IMR-90 (cell line): ENCODE measurements at regions not wholly inside any gene's neighbourhood (a gene's known extent, or its start where the extent isn't known, plus 50 kb on each side); places are given as distances from the start of the nearest gene placed in this dataset.

ENCODE experiments used
- ATAC-seq: fragments of 200-7000 bp; cut with Tn5 transposase; 2 replicates; pipeline ENCODE4 v1.9.1; 2020; ENCODE audit warnings: low read depth, mild to moderate bottlenecking, moderate library complexity
- BruUV-seq: library from RNA; stranded (reverse); fragments of 400-500 nt; replicated peaks from 2 replicates; lab custom pipeline; 2021; lab: Mats Ljungman, UMichigan
- CTCF ChIA-PET: fragments of 300-600 bp; formaldehyde crosslinking; extraction: SDS; loops from one replicate; lab custom pipeline; 2021; ENCODE audit warnings: antibody characterized with exemption; lab: Yijun Ruan, JAX
- POLR2A ChIA-PET: fragments of 300-600 bp; sonication (Branson Sonifier 250); formaldehyde crosslinking; loops from one replicate; lab custom pipeline; 2022; ENCODE audit warnings: antibody characterized with exemption; ENCODE audit not compliant: unreplicated experiment; lab: Charles Lee
- DNase-seq: peaks from one replicate; pipeline ENCODE4 v3.0.0; 2013
- H2AFZ ChIP-seq: replicated peaks from 2 replicates; pipeline ENCODE3; 2013; ENCODE audit warnings: low read length, mild to moderate bottlenecking; ENCODE audit not compliant: poor library complexity
- H2AK5ac ChIP-seq: 2 replicates; pipeline ENCODE4 v1.6.1; 2013; ENCODE audit warnings: low read depth, low read length, inconsistent platforms
- H2AK9ac ChIP-seq: replicated peaks from 2 replicates; pipeline ENCODE3; 2013; ENCODE audit warnings: mild to moderate bottlenecking, low read depth, low read length, moderate library complexity; ENCODE audit not compliant: poor library complexity
- H2BK120ac ChIP-seq: 2 replicates; pipeline ENCODE4 v1.6.1; 2013; ENCODE audit warnings: low read depth, low read length, inconsistent platforms
- H2BK15ac ChIP-seq: 3 replicates; pipeline ENCODE4 v1.6.1; 2013; ENCODE audit warnings: low read depth, low read length, inconsistent platforms
- H2BK20ac ChIP-seq: 2 replicates; pipeline ENCODE4 v1.6.1; 2013; ENCODE audit warnings: low read depth, mild to moderate bottlenecking, inconsistent platforms, low read length, moderate library complexity
- H2BK5ac ChIP-seq: 2 replicates; pipeline ENCODE4 v1.6.1; 2013; ENCODE audit warnings: mild to moderate bottlenecking, low read depth, low read length, inconsistent platforms; ENCODE audit not compliant: poor library complexity, severe bottlenecking
- H3K14ac ChIP-seq: replicated peaks from 2 replicates; pipeline ENCODE4 v1.6.1; 2013; ENCODE audit warnings: low read depth, low read length, inconsistent platforms
- H3K18ac ChIP-seq: 2 replicates; pipeline ENCODE4 v1.6.1; 2013; ENCODE audit warnings: low read depth, low read length, control low read depth
- H3K23ac ChIP-seq: 2 replicates; pipeline ENCODE4 v1.6.1; 2013; ENCODE audit warnings: low read depth, low read length, inconsistent platforms
- H3K27ac ChIP-seq: 2 replicates; pipeline ENCODE4 v1.5.1; 2013; ENCODE audit warnings: mild to moderate bottlenecking, control low read depth, low read length; ENCODE audit not compliant: insufficient read depth
- H3K27me3 ChIP-seq: 2 replicates; pipeline ENCODE4 v1.6.1; 2013; ENCODE audit warnings: low read length; ENCODE audit not compliant: control insufficient read depth, insufficient read depth
- H3K36me3 ChIP-seq: 2 replicates; pipeline ENCODE4 v1.6.1; 2013; ENCODE audit warnings: low read length, mixed read lengths; ENCODE audit not compliant: control insufficient read depth, insufficient read depth
- H3K4ac ChIP-seq: 2 replicates; pipeline ENCODE4 v1.6.1; 2013; ENCODE audit warnings: low read depth, low read length, inconsistent platforms
- H3K4me1 ChIP-seq: 2 replicates; pipeline ENCODE4 v1.6.1; 2013; ENCODE audit warnings: low read length, mixed read lengths; ENCODE audit not compliant: control insufficient read depth, insufficient read depth
- H3K4me2 ChIP-seq: 2 replicates; pipeline ENCODE4 v1.6.1; 2013; ENCODE audit warnings: low read depth, mild to moderate bottlenecking, control low read depth, low read length, moderate library complexity
- H3K4me3 ChIP-seq: 2 replicates; pipeline ENCODE4 v1.5.1; 2013; ENCODE audit warnings: low read depth, mild to moderate bottlenecking, control low read depth, low read length, moderate library complexity; ENCODE audit not compliant: insufficient read depth
- H3K56ac ChIP-seq: 2 replicates; pipeline ENCODE4 v1.6.1; 2013; ENCODE audit warnings: low read length, inconsistent platforms; ENCODE audit not compliant: insufficient read depth; ENCODE audit errors: extremely low read depth
- H3K79me1 ChIP-seq, 2 experiments: 2 replicates each; pipeline ENCODE4 v1.6.1; 2013; ENCODE audit warnings: low read length in 2 of 2, inconsistent platforms in 1 of 2, low read depth in 1 of 2
- H3K9ac ChIP-seq: 2 replicates; pipeline ENCODE4 v1.6.1; 2013; ENCODE audit warnings: low read depth, low read length, control low read depth
- H3K9me1 ChIP-seq: 2 replicates; pipeline ENCODE4 v1.6.1; 2013; ENCODE audit warnings: low read length, inconsistent platforms; ENCODE audit not compliant: insufficient read depth
- H3K9me3 ChIP-seq: 2 replicates; pipeline ENCODE4 v1.6.1; 2013; ENCODE audit warnings: low read length; ENCODE audit not compliant: control insufficient read depth, insufficient read depth
- H4K20me1 ChIP-seq: 2 replicates; pipeline ENCODE4 v1.6.1; 2013; ENCODE audit warnings: low read length, inconsistent platforms; ENCODE audit not compliant: insufficient read depth
- H4K5ac ChIP-seq: 2 replicates; pipeline ENCODE4 v1.6.1; 2013; ENCODE audit warnings: mild to moderate bottlenecking, low read depth, low read length, control low read depth
- H4K8ac ChIP-seq, 2 experiments: 2 replicates each; pipeline ENCODE4 v1.6.1; 2013; ENCODE audit warnings: low read depth in 2 of 2, low read length in 2 of 2, control low read depth in 1 of 2, inconsistent platforms in 1 of 2
- H4K91ac ChIP-seq: 2 replicates; pipeline ENCODE4 v1.6.1; 2013; ENCODE audit warnings: low read depth, low read length, inconsistent platforms; ENCODE audit not compliant: insufficient read depth
- BHLHE40 ChIP-seq: fragments of 150-350 bp; IDR thresholded peaks from 2 replicates; pipeline ENCODE4 v1.6.1; 2016; ENCODE audit warnings: mild to moderate bottlenecking, low read depth, low read length
- WGBS, 2 experiments: methylation state at CpG; one replicate each; pipeline versions ENCODE4 v1.1.5 to v1.1.7; 2013; ENCODE audit warnings: missing lambda C conversion rate in 2 of 2; ENCODE audit not compliant: insufficient read length in 1 of 2; ENCODE audit errors: extremely low coverage in 2 of 2; 5-methylcytosine and 5-hydroxymethylcytosine counted together
- dilution Hi-C: fragments of 300-500 bp; cut with HindIII; formaldehyde crosslinking; loops from one replicate; pipeline ENCODE4 v1.14.3; 2018; ENCODE audit warnings: low sequenced_read_pairs; ENCODE audit not compliant: unreplicated experiment
- in situ Hi-C: fragments of 300-500 bp; cut with MboI; formaldehyde crosslinking; loops from 3 replicates; pipeline ENCODE4 v1.14.3; 2019; ENCODE audit warnings: low sequenced_read_pairs, inconsistent platforms, mixed read lengths
- intact Hi-C: fragments of 100-400 bp; cut with micrococcal nuclease; formaldehyde crosslinking; loops from 2 replicates; pipeline ENCODE4 v1.10.0; 2022

DNA sequence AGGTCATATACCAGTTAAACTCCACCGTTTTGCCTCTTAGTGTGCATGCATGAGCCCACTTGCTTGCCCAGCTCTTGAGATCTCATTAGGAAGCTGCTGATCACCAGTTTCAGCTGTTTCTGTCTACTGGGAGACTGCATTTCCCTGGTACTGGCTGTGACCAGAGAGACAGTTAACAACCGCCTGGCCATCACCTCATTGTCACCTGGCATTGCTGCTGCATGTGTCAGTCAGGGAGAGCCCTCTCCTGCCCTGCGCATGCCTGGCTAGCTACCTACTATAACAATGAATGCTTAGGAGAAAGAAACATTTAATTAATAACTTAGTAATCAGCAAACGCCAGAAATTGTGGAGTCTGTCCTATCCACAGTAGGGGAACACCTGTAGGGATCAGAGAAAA lies 265.8 kb upstream of the CYRIA start:
- in situ Hi-C loops: no loop called here
- Histone ChIP-seq H2BK120ac (no peak overlapping the region), H3K4me3 (no peak overlapping the region), H3K79me1 (no peaks in the 10 kb centered on the region), H3K4me1 (no peaks in the 10 kb centered on the region), H2AK5ac (no peak overlapping the region), H3K27ac (no peak overlapping the region), H3K23ac (no peak overlapping the region), H3K27me3 (no peaks in the 10 kb centered on the region), H4K20me1 (no peaks in the 10 kb centered on the region), H2AFZ (no peak overlapping the region), H4K5ac (no peak overlapping the region), H3K4me2 (no peak overlapping the region), H3K36me3 (no peaks in the 10 kb centered on the region), H2AK9ac (no peak overlapping the region), H4K8ac (no peak overlapping the region), H2BK5ac (no peak overlapping the region), H3K9me3 (no peaks in the 10 kb centered on the region), H2BK20ac (no peak overlapping the region), H3K4ac (no peak overlapping the region), H3K9ac (no peak overlapping the region), H3K18ac (no peak overlapping the region), H3K56ac (no peak overlapping the region), H3K14ac (no peak overlapping the region), H2BK15ac (no peak overlapping the region), H3K9me1 (no peaks in the 10 kb centered on the region), H4K91ac (no peak overlapping the region)
- no peak for TF ChIP-seq BHLHE40
- DNase-seq (no peak), ATAC-seq (no peak)
- POLR2A ChIA-PET: no interaction called here
- 25% methylated on average over 1 of the region's 4 CpGs; no CpG with 5 or more reads in 1 of the 2 experiments for WGBS, 2 experiments
- no TSS peak for BruUV-seq
- CTCF ChIA-PET: no interaction called here
- intact Hi-C loops: no loop called here
- dilution Hi-C loops: no loop called here
